ENCODE measurements at regions not wholly inside any gene's neighbourhood (a gene's known extent, or its start where the extent isn't known, plus 50 kb on each side); places are given as distances from the start of the nearest gene placed in this dataset.

DNA sequence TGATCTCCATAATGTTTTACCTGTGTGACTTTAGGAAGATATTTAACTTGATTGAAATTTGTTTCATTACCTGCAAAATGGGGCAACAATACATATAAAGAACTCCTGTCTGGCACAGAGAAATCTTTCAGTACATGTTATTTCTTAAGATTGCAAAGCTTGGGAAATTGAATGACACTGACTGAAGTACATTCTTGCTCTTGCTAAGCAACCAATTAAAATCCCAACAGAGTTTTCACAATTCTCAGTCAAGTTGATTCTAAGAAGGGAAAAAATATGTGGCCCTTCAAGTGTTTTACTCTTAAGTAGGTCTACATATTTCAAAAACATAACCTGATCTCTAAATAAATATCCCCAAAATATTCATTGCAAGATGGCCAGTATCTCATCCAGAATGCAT lies 2187.0 kb upstream of the ACO1 start:
- H4K20me1 ChIP-seq (replicated peaks; ENCODE audit: control insufficient read depth, extremely low read depth, insufficient read depth, low read length), result no peaks in the 10 kb centered on the region
- dilution Hi-C loops (cut with MboI; ENCODE audit: extremely low pct_ligation_motif_present, low sequenced_read_pairs), result no loop called here
- no TSS peak for BruUV-seq (replicated peaks)
- peaks cover 9% of the 10 kb centered on the region for H3K9me3 ChIP-seq (replicated peaks; ENCODE audit: control insufficient read depth, insufficient read depth, low read length)
- no peak for TF ChIP-seq MYC (IDR thresholded peaks at IDR 0.05; ENCODE audit: low read depth, low read length)
- TF ChIP-seq JUN (IDR thresholded peaks at IDR 0.05; ENCODE audit: borderline replicate concordance, insufficient read depth, insufficient read length, low read depth), result no peak
- TF ChIP-seq MAX (IDR thresholded peaks at IDR 0.05; ENCODE audit: insufficient read depth, insufficient read length), result no peak
- TF ChIP-seq POLR2A (IDR thresholded peaks at IDR 0.05; ENCODE audit: low read depth, low read length), result no peak
- no peak overlapping the region for H3K27ac ChIP-seq (ENCODE audit: insufficient read depth, low read depth, low read length)
- DNase-seq (ENCODE audit: low read depth, low spot score) (no peak), FAIRE-seq (no peak)
- H3K9me1 ChIP-seq (replicated peaks; ENCODE audit: control insufficient read depth, extremely low read depth, insufficient read depth, low read length), result no peaks in the 10 kb centered on the region
- H3K4me1 ChIP-seq (ENCODE audit: control insufficient read depth, extremely low read depth, insufficient read depth, low read length), result no peaks in the 10 kb centered on the region
- H3K36me3 ChIP-seq (ENCODE audit: control insufficient read depth in 2 of 2, extremely low read depth in 1 of 2, insufficient read depth in 2 of 2, low read length in 2 of 2), result no peaks in the 10 kb centered on the region
- intact Hi-C loops (cut with micrococcal nuclease), result no loop called here
- H3K79me2 ChIP-seq (ENCODE audit: control insufficient read depth, insufficient read depth, low read length), result no peaks in the 10 kb centered on the region
- H3K4me3 ChIP-seq (replicated peaks in 1 of 3; ENCODE audit: insufficient read depth in 1 of 3, low read depth in 1 of 3, low read length in 3 of 3), result no peak overlapping the region
- no peaks in the 10 kb centered on the region for H3K27me3 ChIP-seq (ENCODE audit: control insufficient read depth in 2 of 2, insufficient read depth in 2 of 2, low read length in 2 of 2)
- H3K9ac ChIP-seq (replicated peaks; ENCODE audit: extremely low read depth, insufficient read depth, low read length), result no peak overlapping the region
- no peak overlapping the region for H2AFZ ChIP-seq (ENCODE audit: low read depth, low read length)
- H3K4me2 ChIP-seq (ENCODE audit: insufficient read depth, low read length), result no peak overlapping the region
- CTCF ChIA-PET, result no interaction called here
- POLR2A ChIA-PET, result no interaction called here

- Histone ChIP-seq H4K20me1 (replicated peaks; ENCODE audit: control insufficient read depth, extremely low read depth, insufficient read depth, low read length) (no peaks in the 10 kb centered on the region), H3K79me2 (ENCODE audit: control insufficient read depth, insufficient read depth, low read length) (no peaks in the 10 kb centered on the region), H3K4me2 (ENCODE audit: insufficient read depth, low read length) (no peak overlapping the region), H3K4me1 (ENCODE audit: control insufficient read depth, extremely low read depth, insufficient read depth, low read length) (no peaks in the 10 kb centered on the region), H3K4me3 (replicated peaks in 1 of 3; ENCODE audit: insufficient read depth in 1 of 3, low read depth in 1 of 3, low read length in 3 of 3) (no peak overlapping the region), H3K9ac (replicated peaks; ENCODE audit: extremely low read depth, insufficient read depth, low read length) (no peak overlapping the region), H3K27ac (ENCODE audit: insufficient read depth, low read depth, low read length) (no peak overlapping the region), H3K9me1 (replicated peaks; ENCODE audit: control insufficient read depth, extremely low read depth, insufficient read depth, low read length) (no peaks in the 10 kb centered on the region), H3K36me3 (ENCODE audit: control insufficient read depth in 2 of 2, extremely low read depth in 1 of 2, insufficient read depth in 2 of 2, low read length in 2 of 2) (no peaks in the 10 kb centered on the region), H3K9me3 (replicated peaks; ENCODE audit: control insufficient read depth, insufficient read depth, low read length) (peaks cover 9% of the 10 kb centered on the region), H2AFZ (ENCODE audit: low read depth, low read length) (no peak overlapping the region), H3K27me3 (ENCODE audit: control insufficient read depth in 2 of 2, insufficient read depth in 2 of 2, low read length in 2 of 2) (no peaks in the 10 kb centered on the region)
- dilution Hi-C loops (cut with MboI; ENCODE audit: extremely low pct_ligation_motif_present, low sequenced_read_pairs), result no loop called here
- CTCF ChIA-PET, result no interaction called here
- DNase-seq (ENCODE audit: low read depth, low spot score) (no peak), FAIRE-seq (no peak)
- TF ChIP-seq POLR2A (IDR thresholded peaks at IDR 0.05; ENCODE audit: low read depth, low read length) (no peak), MAX (IDR thresholded peaks at IDR 0.05; ENCODE audit: insufficient read depth, insufficient read length) (no peak), POLR2AphosphoS5 (IDR thresholded peaks at IDR 0.05; ENCODE audit: insufficient read depth, low read depth, low read length) (no peak), MYC (IDR thresholded peaks at IDR 0.05; ENCODE audit: low read depth, low read length) (no peak), GATA2 (IDR thresholded peaks at IDR 0.05; ENCODE audit: insufficient read depth, insufficient read length, low read depth, low read length) (no peak)
- intact Hi-C loops (cut with micrococcal nuclease), result no loop called here
- POLR2A ChIA-PET, result no interaction called here
- no TSS peak for BruUV-seq (replicated peaks)
Observed at GRCh38 chr9:30197954-30198353, 2186.5 kb upstream of the ACO1 start.
